A673 (cell line): ENCODE measurements at regions not wholly inside any gene's neighbourhood (a gene's known extent, or its start where the extent isn't known, plus 50 kb on each side); places are given as distances from the start of the nearest gene placed in this dataset.

ENCODE experiments used
- BruUV-seq: library from RNA; stranded (reverse); fragments of 400-500 nt; replicated peaks from 2 replicates; lab custom pipeline; 2021; lab: Mats Ljungman, UMichigan
- CTCF ChIA-PET: fragments of 300-600 bp; sonication (Branson Sonifier 250); formaldehyde crosslinking; loops from one replicate; lab custom pipeline; 2022; ENCODE audit warnings: antibody characterized with exemption; lab: Charles Lee
- POLR2A ChIA-PET: fragments of 300-600 bp; sonication (Branson Sonifier 250); formaldehyde crosslinking; loops from one replicate; lab custom pipeline; 2022; ENCODE audit warnings: antibody characterized with exemption; ENCODE audit not compliant: low non-redundant PET; lab: Charles Lee
- DNase-seq: peaks from one replicate; pipeline ENCODE4 v3.0.0-alpha.2; 2015; ENCODE audit warnings: low spot score
- H3K27ac ChIP-seq: fragments of 200-600 bp; sonication (generic); 2 replicates; pipeline ENCODE4 v1.5.1; 2016; ENCODE audit warnings: mixed run types, low read depth, mild to moderate bottlenecking, mixed read lengths, antibody characterized with exemption, low read length; ENCODE audit not compliant: poor library complexity, severe bottlenecking
- H3K27me3 ChIP-seq: fragments of 200-600 bp; sonication (generic); replicated peaks from 2 replicates; pipeline ENCODE4 v1.6.1; 2017; ENCODE audit warnings: mixed run types, low read depth, mild to moderate bottlenecking, mixed read lengths, antibody characterized with exemption, low read length; ENCODE audit not compliant: insufficient read depth, poor library complexity
- H3K36me3 ChIP-seq: fragments of 200-600 bp; sonication (generic); 2 replicates; pipeline ENCODE4 v1.6.1; 2016; ENCODE audit warnings: mixed run types, mild to moderate bottlenecking, mixed read lengths, antibody characterized with exemption, low read length; ENCODE audit not compliant: insufficient read depth, poor library complexity, severe bottlenecking
- H3K4me1 ChIP-seq: fragments of 200-600 bp; sonication (generic); 2 replicates; pipeline ENCODE4 v1.6.1; 2017; ENCODE audit warnings: mixed run types, mild to moderate bottlenecking, mixed read lengths, antibody characterized with exemption, low read length; ENCODE audit not compliant: insufficient read depth, poor library complexity, severe bottlenecking
- H3K4me3 ChIP-seq: fragments of 200-600 bp; sonication (generic); 2 replicates; pipeline ENCODE4 v1.5.1; 2016; ENCODE audit warnings: low read depth, mixed run types, mild to moderate bottlenecking, mixed read lengths, low read length; ENCODE audit not compliant: poor library complexity, severe bottlenecking
- H3K9me3 ChIP-seq: fragments of 200-600 bp; sonication (generic); 2 replicates; pipeline ENCODE4 v1.6.1; 2016; ENCODE audit warnings: mixed run types, low read depth, mild to moderate bottlenecking, mixed read lengths, antibody characterized with exemption, low read length; ENCODE audit not compliant: poor library complexity, severe bottlenecking
- EZH2 ChIP-seq: fragments of 200-600 bp; sonication (generic); IDR thresholded peaks from 2 replicates; pipeline ENCODE4 v1.6.1; 2017; ENCODE audit warnings: borderline replicate concordance, low read depth, mild to moderate bottlenecking, mixed read lengths, antibody characterized with exemption, low read length; ENCODE audit not compliant: poor library complexity, severe bottlenecking
- intact Hi-C: fragments of 100-400 bp; cut with micrococcal nuclease; formaldehyde crosslinking; loops from one replicate; pipeline ENCODE4 v1.10.0; 2022; ENCODE audit not compliant: unreplicated experiment
- TF ChIP-seq, protein P1 (sequence below): fragments of 300-800, 200-600 bp; sonication (generic); conservative IDR thresholded peaks from 2 replicates; pipeline ENCODE4 v1.5.1; 2017; ENCODE audit warnings: low read depth, mild to moderate bottlenecking, antibody characterized with exemption, low read length, moderate library complexity, mixed read lengths

- H3K27me3 ChIP-seq = no peaks in the 10 kb centered on the region
- DNase-seq = no peak
- no peaks in the 10 kb centered on the region for H3K4me1 ChIP-seq
- TF ChIP-seq EZH2 = no peak
- TF ChIP-seq, protein P1, sequence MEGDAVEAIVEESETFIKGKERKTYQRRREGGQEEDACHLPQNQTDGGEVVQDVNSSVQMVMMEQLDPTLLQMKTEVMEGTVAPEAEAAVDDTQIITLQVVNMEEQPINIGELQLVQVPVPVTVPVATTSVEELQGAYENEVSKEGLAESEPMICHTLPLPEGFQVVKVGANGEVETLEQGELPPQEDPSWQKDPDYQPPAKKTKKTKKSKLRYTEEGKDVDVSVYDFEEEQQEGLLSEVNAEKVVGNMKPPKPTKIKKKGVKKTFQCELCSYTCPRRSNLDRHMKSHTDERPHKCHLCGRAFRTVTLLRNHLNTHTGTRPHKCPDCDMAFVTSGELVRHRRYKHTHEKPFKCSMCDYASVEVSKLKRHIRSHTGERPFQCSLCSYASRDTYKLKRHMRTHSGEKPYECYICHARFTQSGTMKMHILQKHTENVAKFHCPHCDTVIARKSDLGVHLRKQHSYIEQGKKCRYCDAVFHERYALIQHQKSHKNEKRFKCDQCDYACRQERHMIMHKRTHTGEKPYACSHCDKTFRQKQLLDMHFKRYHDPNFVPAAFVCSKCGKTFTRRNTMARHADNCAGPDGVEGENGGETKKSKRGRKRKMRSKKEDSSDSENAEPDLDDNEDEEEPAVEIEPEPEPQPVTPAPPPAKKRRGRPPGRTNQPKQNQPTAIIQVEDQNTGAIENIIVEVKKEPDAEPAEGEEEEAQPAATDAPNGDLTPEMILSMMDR = no peak
- BruUV-seq = no TSS peak
- H3K27ac ChIP-seq = no peak overlapping the region
- POLR2A ChIA-PET = no interaction called here
- CTCF ChIA-PET = no interaction called here
- intact Hi-C loops = no loop called here
- peaks cover 28% of the 10 kb centered on the region for H3K9me3 ChIP-seq
- H3K4me3 ChIP-seq = no peak overlapping the region
- no peaks in the 10 kb centered on the region for H3K36me3 ChIP-seq
These were observed 373.9 kb downstream of the TSN start for GRCh38 chr2:122129399-122129798.

GRCh38 chr2:122132147-122132691 is 376.8 kb downstream of the TSN start:
- no peak for DNase-seq
- POLR2A ChIA-PET = no interaction called here
- peaks cover 5% of the 10 kb centered on the region for H3K4me1 ChIP-seq
- peaks cover 23% of the 10 kb centered on the region for H3K9me3 ChIP-seq
- intact Hi-C loops = no loop called here
- no peak overlapping the region for H3K27ac ChIP-seq
- no peak overlapping the region for H3K4me3 ChIP-seq
- CTCF ChIA-PET = no interaction called here
- H3K27me3 ChIP-seq = no peaks in the 10 kb centered on the region
- H3K36me3 ChIP-seq = no peaks in the 10 kb centered on the region
- BruUV-seq = no TSS peak
- TF ChIP-seq, protein P1 = no peak
- TF ChIP-seq EZH2 = no peak

- Histone ChIP-seq H3K9me3 (peaks cover 4% of the 10 kb centered on the region), H3K4me1 (peaks cover 5% of the 10 kb centered on the region), H3K4me3 (no peak overlapping the region), H3K27ac (no peak overlapping the region), H3K36me3 (no peaks in the 10 kb centered on the region), H3K27me3 (no peaks in the 10 kb centered on the region)
- ChIA-PET CTCF (no interaction called here), POLR2A (no interaction called here)
- intact Hi-C loops = no loop called here
- BruUV-seq = no TSS peak
- DNase-seq = no peak
- no peak for TF ChIP-seq EZH2
- TF ChIP-seq, protein P1 = no peak
These were observed 379.8 kb downstream of the TSN start for GRCh38 chr2:122135021-122135937.
